Activated T-cell treated with anti-CD3 and anti-CD28 coated beads for 48 hours (primary cell): ENCODE measurements at regions not wholly inside any gene's neighbourhood (a gene's known extent, or its start where the extent isn't known, plus 50 kb on each side); places are given as distances from the start of the nearest gene placed in this dataset.

ENCODE experiments used
- DNase-seq: peaks from one replicate; pipeline ENCODE4 v3.0.0-alpha.2; 2020; ENCODE audit warnings: low read depth

DNA sequence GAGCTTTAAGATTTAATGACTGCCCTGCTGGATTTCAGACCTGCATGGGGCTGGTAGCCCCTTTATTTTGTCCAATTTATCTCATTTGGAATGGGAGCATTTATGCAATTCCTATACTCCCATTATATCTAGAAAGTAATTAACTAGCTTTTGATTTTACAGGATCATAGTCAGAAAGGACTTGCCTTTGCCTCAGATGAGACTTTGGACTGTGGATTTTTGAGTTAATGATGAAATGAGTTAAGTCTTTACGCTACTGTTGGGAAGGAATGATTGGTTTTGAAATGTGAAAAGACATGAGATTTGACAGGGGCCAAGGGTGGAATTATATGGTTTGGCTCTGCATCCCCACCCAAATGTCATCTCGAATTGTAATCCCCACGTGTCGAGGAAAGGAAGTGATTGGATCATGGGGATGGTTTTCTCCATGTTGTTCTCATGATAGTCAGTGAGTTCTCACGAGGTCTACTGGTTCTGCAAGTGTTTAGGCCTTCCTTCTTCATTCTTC, 213.1 kb upstream of the DCN start:
- no peak for DNase-seq

DNA sequence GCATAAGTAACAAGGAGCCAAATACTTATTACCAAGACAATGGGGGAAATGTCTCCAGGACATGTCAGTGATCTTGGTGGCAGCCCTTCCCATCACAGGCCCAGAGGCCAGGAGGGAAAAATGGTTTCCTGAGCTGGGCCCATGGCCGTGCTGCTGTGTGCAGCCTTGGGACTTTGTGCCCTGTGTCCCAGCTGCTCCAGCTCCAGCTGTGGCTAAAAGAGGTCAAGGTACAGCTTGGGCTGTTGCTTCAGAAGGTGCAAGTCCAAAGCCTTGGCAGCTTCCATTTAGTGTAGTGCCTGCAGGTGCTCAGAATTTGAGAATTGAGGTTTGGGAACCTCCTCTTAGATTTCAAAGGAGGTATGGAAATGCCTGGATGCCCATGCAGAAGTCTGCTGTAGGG, 212.3 kb upstream of the DCN start:
- DNase-seq, result no peak

DNA sequence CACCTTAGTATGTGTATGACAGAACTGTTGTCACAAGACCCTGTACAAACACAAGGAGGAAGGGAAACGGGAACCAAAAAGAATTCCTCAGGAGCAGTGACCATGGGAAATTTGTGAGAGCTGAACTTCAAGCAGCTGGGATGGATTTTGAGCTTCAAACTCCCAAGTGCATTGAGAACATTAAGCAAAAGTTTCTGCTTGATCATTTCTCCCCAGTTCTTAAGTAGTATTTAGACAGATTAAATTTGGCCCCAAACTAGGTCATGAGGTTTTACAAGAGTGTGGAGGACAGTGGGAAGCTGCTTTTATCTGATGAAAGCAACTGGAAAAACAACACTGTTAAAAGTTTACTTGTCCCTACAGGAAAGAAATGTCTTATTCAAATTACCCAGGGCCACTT, 206.0 kb upstream of the DCN start:
- DNase-seq, result no peak

DNA sequence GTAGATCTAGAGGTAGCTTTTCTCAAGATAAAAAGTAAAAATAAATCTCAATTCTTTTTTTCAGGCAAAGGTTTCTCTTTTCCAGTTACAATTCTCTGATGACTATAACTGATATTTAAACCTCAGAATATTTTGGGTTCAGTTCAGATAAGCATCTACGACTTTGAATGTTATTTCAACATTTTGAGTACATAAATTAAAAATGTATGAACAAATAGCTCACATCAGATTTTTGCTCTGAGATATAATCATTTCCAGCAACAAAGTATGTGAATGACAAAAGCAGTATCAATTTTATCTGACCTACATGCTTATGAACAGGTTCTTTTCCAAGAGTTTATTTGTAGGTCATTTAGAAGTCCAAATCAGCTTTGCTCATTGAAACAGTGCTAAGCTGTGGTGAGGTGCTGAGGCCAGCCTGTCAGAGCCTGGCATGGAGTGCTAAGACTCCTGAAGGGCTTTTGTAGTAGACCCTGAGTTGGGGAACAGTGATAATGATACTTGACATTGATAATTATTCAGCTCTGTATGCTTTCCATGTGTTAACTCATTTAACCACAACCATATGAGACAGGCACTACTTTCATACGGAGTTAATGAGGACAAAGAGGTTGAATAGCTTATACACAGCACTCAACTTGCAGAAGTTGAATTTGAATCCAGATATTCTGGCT, 205.0 kb upstream of the DCN start:
- DNase-seq, result no peak

DNA sequence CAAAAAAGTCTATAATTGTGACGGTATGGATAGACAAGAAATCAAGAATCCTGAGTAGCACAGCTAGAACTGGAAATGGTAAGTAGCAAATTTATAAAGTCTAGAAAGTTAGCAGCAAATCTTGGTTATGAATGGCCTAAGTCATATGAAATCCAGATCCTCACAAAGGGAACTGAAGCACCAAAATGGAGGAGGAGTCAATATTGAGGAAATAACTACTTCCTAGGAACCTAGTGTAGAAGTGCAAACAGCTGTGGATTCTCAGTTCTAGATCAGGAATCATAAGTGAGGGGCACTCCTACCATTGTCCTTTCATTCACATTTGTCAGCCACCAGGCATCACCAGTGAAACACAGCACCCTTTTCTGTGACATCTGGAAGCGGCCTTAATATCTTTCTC, 202.2 kb upstream of the DCN start:
- DNase-seq, result no peak

DNA sequence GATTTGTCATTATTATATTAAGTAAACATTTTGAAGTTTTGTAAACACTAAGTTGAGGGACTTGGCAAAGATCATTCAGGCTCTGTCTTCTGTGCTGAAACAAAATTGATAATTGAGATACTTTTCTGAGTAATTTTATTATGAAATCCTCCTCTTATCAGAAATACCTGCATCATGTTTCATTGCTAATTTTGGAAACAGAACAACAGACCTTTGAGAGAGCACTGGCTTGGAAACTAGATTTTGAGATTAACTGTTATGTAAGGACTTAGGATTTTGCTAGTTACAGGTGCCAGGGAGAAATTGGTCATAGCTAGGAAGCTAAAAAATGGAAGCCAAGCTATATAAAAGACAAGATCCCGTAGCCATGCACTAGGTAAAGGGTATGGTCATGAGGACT, 201.7 kb upstream of the DCN start:
- DNase-seq, result no peak

DNA sequence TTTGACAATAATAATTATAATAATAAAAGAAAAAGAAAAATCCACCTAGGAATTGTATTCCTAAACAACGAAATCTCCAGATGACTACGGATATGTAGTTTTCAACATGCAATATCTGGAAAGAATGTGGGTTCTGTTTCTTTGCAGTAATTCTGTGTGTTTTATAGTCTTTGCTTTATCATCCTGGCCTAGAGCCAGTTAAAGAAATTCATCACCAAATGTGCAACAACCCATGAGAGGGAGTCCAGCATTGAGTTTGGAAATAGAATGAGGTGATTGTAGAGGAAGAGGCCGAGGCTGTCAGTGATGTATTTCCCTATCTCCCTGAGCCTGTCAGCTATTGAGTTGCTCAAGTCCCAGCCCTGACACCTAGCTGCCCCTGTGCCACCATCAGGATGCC, 200.5 kb upstream of the DCN start:
- DNase-seq, result no peak

DNA sequence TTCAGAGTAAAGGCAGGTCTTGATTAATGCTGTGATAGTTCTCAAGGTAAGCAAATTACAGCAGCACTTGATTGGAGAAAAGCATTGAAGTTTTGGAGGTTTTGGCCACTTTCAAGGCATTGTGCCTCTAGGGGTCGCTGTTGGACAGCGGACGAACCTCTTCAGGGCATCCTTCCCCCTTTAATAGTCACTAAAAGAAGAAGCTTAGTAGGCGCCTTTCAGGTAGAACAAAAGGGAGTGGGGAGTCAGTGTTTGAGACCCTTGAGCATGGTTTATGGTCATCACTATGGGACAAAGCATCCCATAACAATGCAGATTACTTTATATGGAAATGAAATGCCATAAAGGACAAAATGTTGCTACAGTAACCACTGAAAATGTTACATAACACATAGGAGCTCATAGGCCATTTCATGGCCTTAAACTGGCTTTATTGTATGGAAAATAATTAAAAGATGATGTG, 199.5 kb upstream of the DCN start:
- peak; percentile 67 for DNase-seq

DNA sequence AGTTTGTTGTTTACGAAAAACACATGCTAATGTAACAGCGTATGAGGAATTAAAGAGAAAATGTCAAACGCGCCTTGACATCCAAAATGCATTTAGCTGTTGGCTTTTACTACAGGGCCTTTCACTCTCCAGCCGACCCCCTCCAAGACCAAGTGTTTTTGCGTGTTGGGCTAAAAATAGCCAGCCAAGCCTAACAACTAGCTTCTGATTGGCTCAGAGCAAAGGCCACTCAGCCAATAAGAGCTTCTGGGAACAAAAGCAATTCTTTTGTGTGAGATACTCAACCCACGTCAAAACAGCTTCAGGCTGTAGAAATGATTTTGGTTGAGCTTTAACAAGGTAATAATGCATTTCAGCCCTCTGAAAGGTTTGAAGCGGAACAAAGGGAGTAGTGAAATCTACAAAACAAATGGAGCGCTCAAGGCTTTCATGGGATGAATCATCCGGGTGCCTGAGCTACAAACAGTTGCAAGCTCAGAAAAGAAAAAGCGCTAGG, 198.7 kb upstream of the DCN start:
- no peak for DNase-seq

DNA sequence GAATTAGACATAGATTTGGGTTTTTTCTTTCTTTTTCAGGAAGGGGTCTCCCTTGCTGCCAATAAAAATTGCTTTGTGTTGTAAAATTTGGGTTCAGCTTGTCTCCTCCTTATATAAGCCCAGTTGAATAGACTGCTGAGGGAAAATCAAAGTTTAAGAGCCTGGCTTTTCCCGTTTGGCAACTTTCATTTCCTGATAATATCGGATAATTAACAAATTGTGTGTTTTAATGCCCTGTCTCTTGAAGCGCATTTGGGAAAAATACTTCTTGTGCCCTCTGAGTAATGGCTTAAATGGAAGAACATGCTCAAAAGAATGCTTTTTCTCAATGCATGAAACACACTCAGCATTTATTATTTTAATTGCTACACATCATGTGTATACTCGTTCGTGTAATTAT, 198.0 kb upstream of the DCN start:
- no peak for DNase-seq

DNA sequence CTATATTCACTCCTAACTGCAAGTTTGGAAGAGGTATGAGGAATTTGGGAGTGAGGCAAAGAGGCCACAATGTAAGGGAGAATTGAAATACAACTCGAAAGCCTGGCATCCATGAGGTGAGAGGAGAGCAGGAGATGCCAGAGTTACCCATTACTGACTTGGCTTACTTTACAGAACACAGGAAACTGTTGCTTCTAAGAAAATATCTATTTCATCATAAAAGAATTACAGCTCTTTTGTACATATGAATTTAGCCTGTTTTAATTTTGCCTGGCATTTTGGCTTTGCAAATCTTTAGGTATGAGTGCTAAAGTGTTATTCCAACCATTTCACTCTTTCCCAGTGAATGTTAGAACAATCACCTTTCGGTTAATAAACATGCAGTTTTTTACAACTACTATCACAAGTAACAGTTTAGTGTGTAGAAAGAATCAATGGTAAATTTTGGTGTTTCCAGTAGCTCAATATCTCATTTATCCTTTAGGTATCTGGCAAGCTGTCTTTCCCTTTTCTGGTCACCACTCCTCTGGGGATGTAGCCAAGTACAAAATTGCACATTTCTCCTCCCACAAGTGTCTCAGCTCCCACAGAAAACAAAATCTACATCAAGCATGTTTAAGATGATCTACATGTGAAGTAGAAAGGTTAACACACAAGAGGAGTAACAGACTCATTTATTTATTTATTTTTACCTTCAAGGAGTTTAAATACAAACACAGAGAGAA, 196.6 kb upstream of the DCN start:
- no peak for DNase-seq

DNA sequence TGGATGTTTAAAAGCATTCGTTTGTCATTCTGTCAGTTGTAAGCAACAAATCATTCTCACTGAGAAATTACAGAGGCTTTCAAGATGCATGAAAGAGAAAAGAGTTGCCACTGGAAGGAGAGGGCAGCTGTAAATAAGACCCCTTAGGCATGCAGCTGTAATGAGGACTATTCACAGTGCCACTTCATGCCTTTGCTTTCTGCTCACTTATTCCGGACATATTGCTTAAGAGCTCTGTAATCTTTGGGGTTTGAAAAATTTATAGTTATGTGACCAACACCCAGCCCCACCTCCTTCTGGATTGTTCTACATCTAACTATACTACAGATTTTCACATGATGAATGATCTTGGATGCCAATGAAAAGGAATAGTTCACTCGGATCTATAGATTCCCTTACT, 194.8 kb upstream of the DCN start:
- no peak for DNase-seq

DNA sequence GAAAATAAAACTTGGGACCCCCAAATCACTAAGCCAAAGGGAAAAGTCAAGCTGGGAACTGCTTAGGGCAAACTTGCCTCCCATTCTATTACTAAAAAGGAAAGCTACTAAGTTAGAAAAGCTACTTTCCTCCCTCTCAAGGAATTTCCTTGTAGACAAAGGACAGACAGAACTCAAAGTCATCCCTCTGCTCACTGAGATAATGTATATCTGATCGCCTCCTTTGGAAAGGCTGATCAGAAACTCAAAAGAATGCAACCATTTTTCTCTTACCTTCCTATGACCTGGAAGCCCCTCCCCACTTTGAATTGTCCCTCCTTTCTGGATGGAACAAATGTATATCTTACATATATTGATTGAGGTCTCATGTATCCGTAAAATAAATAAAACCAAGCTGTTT, 190.5 kb upstream of the DCN start:
- no peak for DNase-seq

DNA sequence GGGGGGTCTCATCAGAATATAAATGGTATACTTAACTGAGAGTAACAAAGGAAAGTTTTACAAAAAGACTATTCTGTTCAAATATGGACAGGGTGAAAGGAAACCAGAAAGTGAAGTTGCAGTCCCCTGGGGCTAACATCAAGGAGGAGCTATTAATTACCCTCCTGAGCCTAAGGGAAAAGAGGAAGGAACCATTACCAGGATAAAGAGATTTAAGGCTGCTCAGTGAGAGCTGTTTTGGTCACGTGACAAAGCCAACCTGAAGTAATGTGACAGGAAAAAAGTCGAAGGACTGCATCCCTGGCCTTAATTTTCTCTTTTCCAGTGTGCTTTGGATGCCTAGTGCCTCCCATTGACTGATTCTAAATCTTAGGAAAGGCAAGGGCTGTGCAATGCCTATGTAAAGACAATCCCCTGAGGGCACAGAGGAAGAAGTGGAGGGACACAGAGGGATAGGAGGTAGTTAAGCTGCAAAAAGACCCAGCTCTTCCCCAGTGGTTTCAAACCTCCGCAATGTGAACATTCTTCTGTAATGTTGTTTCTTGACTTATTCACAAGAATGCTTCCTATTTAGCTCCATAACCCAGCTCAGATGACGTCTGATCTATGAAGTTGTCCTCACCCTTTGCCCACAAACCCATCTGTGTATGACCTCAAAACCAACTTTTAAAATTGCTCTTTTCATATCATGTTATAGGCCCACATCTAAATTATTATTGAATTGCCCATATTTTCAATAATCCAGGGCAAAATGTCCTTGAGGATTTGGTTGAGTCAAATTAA, 187.7 kb upstream of the DCN start:
- DNase-seq, result no peak

DNA sequence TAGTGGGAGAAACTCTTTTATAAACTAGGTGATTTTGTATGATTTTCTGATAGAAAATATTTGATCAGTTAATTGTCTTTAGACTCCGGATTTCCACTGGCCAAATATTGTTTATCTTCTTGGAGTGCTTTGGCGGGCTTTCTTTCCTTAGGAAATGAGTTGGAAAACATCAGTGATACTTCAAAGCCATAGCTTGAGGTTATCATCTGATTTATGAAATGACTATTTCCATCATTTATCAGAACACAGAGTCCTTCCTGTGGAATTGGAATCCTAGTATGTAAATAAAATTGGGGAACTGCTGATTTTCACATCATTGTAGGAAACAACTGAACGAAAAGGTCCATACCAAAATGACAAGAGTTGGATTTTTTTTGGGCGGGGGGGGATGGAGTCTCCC, 186.0 kb upstream of the DCN start:
- no peak for DNase-seq

DNA sequence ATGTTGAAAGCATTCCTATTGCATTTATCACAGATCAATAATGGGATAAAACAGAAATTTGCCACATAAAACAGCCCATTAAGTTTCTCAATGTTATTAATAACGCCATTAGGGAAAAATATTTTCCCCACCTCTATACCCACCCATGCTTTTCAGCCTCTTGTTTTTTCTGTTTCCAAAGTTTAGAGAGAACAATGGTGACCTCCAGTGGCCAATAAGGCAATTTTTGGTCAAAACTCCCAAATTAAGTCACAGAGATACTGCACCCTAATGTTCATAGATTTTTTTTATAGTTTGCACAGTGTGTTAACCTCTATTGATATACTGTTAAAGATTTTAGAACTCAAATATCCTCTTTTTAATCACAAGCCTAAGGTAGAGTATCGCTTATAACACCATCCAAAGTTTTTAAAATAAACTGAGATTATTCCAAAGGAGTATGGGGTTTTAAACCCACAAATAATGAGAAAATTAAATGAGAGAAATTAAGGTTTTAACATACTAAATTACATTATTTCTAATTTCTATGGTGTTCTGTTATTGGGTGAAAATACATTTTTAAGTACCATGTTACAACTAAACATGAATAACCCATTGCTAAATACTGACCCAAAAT, 184.7 kb upstream of the DCN start:
- DNase-seq, result no peak

DNA sequence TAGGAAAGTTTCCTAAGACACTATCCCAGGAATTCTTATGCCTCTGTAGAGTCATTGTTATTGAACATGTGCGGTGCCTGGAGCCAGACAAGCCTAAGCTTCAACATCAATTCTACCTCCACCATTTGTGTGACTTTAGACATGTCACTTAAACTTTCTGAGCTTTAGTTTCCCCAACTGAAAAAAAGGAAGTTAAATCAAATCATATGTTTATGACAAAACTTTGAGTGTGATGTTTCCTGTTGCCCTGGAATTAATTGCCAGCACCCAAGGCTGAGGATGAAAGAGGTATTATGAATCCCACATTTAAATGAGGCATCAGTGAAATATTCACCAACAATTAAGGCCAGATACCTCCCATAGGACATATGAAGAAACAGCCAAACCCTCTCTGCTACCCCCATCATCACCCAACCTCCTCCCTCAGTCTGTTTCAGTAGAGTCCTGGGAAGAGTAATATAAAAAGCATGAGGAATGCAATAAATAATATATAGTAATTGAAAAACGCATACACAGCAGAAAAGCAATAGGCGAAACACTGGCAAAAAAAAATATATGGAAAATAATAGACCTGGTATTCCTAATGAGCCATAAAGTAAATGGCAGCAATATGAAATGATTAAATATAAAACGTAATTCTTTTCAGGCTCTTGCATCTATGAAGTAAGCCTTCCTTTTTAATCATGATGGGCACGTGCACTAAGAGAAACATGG, 182.0 kb upstream of the DCN start:
- no peak for DNase-seq

DNA sequence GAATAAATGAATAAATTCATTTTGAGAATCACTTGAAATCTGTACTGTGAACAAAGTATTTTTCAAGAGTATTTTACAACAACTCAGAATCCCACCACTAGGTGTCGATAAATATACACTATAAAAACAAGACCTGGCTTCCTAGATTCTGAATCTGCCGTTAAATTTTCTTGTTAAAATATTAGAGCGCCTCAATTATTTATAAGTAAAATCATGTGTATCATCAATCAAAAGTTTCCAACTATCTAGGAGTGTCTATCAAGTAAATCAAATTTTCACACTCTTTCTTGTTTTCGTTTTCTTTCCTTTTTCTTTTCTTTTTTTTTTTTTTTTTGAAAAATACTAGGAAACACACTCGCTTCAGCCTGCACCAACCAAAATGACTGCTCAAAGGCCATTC, 179.2 kb upstream of the DCN start:
- no peak for DNase-seq

DNA sequence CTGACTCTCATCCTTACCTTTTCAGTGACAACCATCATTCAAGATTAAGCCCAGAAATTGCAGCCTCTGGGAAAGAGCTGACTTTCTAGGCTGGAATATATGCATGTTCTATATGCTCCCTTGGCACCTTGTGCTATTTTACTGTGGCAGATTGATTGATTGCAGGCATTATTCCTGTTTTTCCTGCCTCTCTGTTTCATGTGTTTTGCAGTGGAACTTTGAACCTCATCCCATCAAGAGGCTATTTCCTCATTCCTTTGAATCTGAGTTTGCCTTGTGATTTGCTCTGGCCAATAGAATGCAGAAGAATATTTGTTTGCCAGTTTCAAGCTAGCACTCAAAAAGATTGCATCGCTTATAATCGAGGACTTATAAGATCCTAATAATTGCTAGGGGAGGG, 174.8 kb upstream of the DCN start:
- DNase-seq, result no peak

DNA sequence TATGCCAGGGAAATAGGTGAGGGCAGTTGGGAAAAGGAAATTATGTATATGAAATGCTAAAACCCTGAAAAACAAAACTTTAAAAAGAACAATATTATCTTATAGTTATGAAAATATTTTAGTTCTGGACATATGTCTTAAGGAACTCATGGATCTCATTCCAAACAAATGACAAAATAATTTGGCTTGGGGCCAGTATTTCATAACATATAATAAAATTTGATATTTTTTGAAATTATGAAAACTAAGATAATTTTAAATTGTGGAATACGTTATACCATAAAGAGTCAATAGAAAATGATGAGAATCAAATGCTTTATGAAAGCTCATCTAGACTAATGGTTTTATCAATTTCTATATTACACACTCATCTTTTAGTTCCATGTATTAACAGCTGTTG, 173.8 kb upstream of the DCN start:
- DNase-seq, result no peak

DNA sequence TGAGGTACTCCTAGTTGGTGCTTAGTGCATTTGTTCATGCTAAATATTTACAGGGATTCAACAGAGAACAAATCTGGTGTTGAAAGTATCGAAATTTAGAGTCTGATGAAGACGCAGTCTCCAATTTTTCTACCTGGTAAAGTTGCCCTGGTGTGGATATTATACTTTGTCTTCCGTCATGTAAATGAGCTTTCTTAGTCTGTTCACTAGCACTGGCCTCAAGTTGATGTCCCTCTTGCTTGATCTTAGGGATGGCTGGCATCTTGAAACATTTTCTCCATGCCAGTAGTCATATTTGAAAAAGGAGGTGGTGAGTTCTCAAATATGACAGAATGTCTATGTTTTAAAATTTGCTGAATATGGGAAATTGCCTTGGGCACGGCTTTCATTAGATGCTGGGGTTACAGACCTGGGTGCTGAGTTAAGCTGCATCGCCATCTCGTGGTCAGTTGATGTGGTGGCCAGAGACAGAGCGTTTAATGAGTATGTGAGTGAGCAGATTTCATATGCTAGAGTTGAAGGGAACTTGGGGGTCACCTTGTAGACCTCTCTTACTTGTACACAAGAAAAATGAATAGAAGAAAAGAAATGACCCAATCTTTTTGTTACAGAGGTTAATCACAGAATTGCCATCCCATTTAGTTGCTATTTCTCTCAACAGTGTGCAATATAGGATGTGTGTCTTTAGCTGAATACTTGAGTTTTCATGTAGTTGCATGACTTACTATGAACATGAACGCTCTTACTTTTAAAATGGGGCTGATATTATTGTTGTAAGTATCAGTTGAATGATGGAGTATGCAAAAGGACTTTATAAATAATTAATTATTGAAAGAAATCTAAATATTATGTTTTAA, 172.8 kb upstream of the DCN start:
- DNase-seq, result peak; percentile 30
